H1 (cell line): ENCODE measurements at regions not wholly inside any gene's neighbourhood (a gene's known extent, or its start where the extent isn't known, plus 50 kb on each side); places are given as distances from the start of the nearest gene placed in this dataset.

Source experiments
- CTCF ChIA-PET: fragments of 300-600 bp; sonication (Branson Sonifier 250); formaldehyde crosslinking; loops from one replicate; lab custom pipeline; 2021; ENCODE audit not compliant: partially characterized antibody; lab: Charles Lee
- POLR2A ChIA-PET: fragments of 300-600 bp; sonication (Branson Sonifier 250); formaldehyde crosslinking; loops from one replicate; lab custom pipeline; 2021; ENCODE audit warnings: inconsistent platforms; ENCODE audit not compliant: partially characterized antibody; lab: Charles Lee
- DNase-seq, 2 experiments: peaks; one replicate each; pipeline versions ENCODE4 v3.0.0 to v3.0.0-alpha.2; 2010 to 2022; ENCODE audit warnings: low spot score in 2 of 2, low read depth in 1 of 2, mixed read lengths in 1 of 2
- FAIRE-seq: peaks from 2 replicates; lab custom pipeline; 2011; peaks lifted over from hg19 to GRCh38; lab: Jason Lieb, UNC
- H2AFZ ChIP-seq: 2 replicates; pipeline ENCODE4 v1.8.1; 2012; ENCODE audit warnings: low read length, inconsistent platforms
- H2AK5ac ChIP-seq: 2 replicates; pipeline ENCODE4 v1.6.1; 2013; ENCODE audit warnings: low read depth, low read length
- H2BK120ac ChIP-seq: replicated peaks from 2 replicates; pipeline ENCODE3; 2013; ENCODE audit warnings: low read depth, low read length, inconsistent platforms
- H2BK12ac ChIP-seq: 2 replicates; pipeline ENCODE4 v1.6.1; 2013; ENCODE audit warnings: low read depth, low read length
- H2BK15ac ChIP-seq: 2 replicates; pipeline ENCODE4 v1.6.1; 2013; ENCODE audit warnings: low read length
- H2BK20ac ChIP-seq: 2 replicates; pipeline ENCODE4 v1.6.1; 2013; ENCODE audit warnings: low read length
- H2BK5ac ChIP-seq: 2 replicates; pipeline ENCODE4 v1.6.1; 2013; ENCODE audit warnings: low read depth, low read length
- H3K14ac ChIP-seq: 2 replicates; pipeline ENCODE4 v1.6.1; 2013; ENCODE audit warnings: inconsistent platforms; ENCODE audit not compliant: insufficient read length
- H3K18ac ChIP-seq: 2 replicates; pipeline ENCODE4 v1.6.1; 2013; ENCODE audit warnings: low read length; ENCODE audit errors: extremely low read depth
- H3K23ac ChIP-seq: 2 replicates; pipeline ENCODE4 v1.6.1; 2013; ENCODE audit warnings: inconsistent platforms; ENCODE audit not compliant: insufficient read length
- H3K23me2 ChIP-seq: 2 replicates; pipeline ENCODE4 v1.6.1; 2013; ENCODE audit warnings: low read depth, low read length
- H3K27ac ChIP-seq: 2 replicates; pipeline ENCODE4 v1.6.1; 2011; ENCODE audit warnings: low read depth, low read length, inconsistent platforms
- H3K27me3 ChIP-seq, 4 experiments: replicated peaks in 1 of 4; 1 replicate in 1 of 4; 2 replicates in 3 of 4; pipeline versions ENCODE4 v1.6.1 to v1.8.1; 2011 to 2013; ENCODE audit warnings: low read length in 3 of 4, mild to moderate bottlenecking in 3 of 4, inconsistent platforms in 2 of 4, mixed read lengths in 2 of 4, moderate library complexity in 1 of 4; ENCODE audit not compliant: control insufficient read depth in 3 of 4, insufficient read depth in 3 of 4; ENCODE audit errors: extremely low read depth in 1 of 4
- H3K36me3 ChIP-seq, 4 experiments: 2 replicates each; pipeline versions ENCODE4 v1.6.1 to v1.8.1; 2011 to 2013; ENCODE audit warnings: mild to moderate bottlenecking in 4 of 4, low read length in 3 of 4, moderate library complexity in 2 of 4, control low read depth in 1 of 4, inconsistent platforms in 1 of 4; ENCODE audit not compliant: insufficient read depth in 4 of 4, control insufficient read depth in 2 of 4
- H3K4ac ChIP-seq: replicated peaks from 2 replicates; pipeline ENCODE3; 2013; ENCODE audit warnings: low read length, low read depth, mixed read lengths, inconsistent platforms; ENCODE audit not compliant: insufficient read length
- H3K4me1 ChIP-seq, 4 experiments: replicated peaks in 1 of 4; 1 replicate in 1 of 4; 2 replicates in 3 of 4; pipeline versions ENCODE4 v1.6.1 to v1.8.1; 2011 to 2013; ENCODE audit warnings: low read length in 3 of 4, inconsistent platforms in 2 of 4, mixed read lengths in 1 of 4; ENCODE audit not compliant: insufficient read depth in 4 of 4, control insufficient read depth in 3 of 4
- H3K4me2 ChIP-seq, 2 experiments: 2 replicates each; pipeline versions ENCODE4 v1.6.1 to v1.8.1; 2011 to 2013; ENCODE audit warnings: low read depth in 2 of 2, low read length in 2 of 2, control low read depth in 1 of 2, inconsistent platforms in 1 of 2, mild to moderate bottlenecking in 1 of 2; ENCODE audit not compliant: insufficient read depth in 1 of 2
- H3K4me3 ChIP-seq, 4 experiments: fragments of 200-600, 300-600 bp in 1 of 4; sonication (generic), shearing (Covaris generic), sonication (Bioruptor Twin) in 1 of 4; 2 replicates each; pipeline versions ENCODE4 v1.5.1 to v1.8.1; 2011 to 2016; ENCODE audit warnings: low read length in 4 of 4, low read depth in 3 of 4, control low read depth in 2 of 4, inconsistent platforms in 2 of 4, mild to moderate bottlenecking in 2 of 4, mixed read lengths in 1 of 4, moderate library complexity in 1 of 4; ENCODE audit not compliant: insufficient read depth in 2 of 4; ENCODE audit errors: extremely low read depth in 1 of 4
- H3K56ac ChIP-seq: replicated peaks from 2 replicates; pipeline ENCODE3; 2013; ENCODE audit warnings: low read depth, mild to moderate bottlenecking, mixed read lengths, low read length, inconsistent platforms; ENCODE audit not compliant: insufficient read length
- H3K79me1 ChIP-seq: 2 replicates; pipeline ENCODE4 v1.6.1; 2013; ENCODE audit warnings: low read depth, low read length, control low read depth
- H3K79me2 ChIP-seq, 2 experiments: 2 replicates each; pipeline versions ENCODE4 v1.6.1 to v1.8.1; 2012 to 2013; ENCODE audit warnings: low read length in 2 of 2, mild to moderate bottlenecking in 2 of 2, inconsistent platforms in 1 of 2; ENCODE audit not compliant: insufficient read depth in 2 of 2, control insufficient read depth in 1 of 2
- H3K9ac ChIP-seq, 4 experiments: replicated peaks in 1 of 4; 1 replicate in 1 of 4; 2 replicates in 3 of 4; pipeline versions ENCODE4 v1.6.1 to v1.8.1; 2011 to 2013; ENCODE audit warnings: low read depth in 3 of 4, low read length in 3 of 4, control low read depth in 2 of 4, mild to moderate bottlenecking in 2 of 4, moderate library complexity in 2 of 4, inconsistent platforms in 1 of 4; ENCODE audit errors: extremely low read depth in 1 of 4
- H3K9me3 ChIP-seq, 2 experiments: 2 replicates each; pipeline versions ENCODE4 v1.6.1 to v1.8.1; 2012 to 2013; ENCODE audit warnings: mild to moderate bottlenecking in 2 of 2, moderate library complexity in 2 of 2, control low read depth in 1 of 2, inconsistent platforms in 1 of 2, low read depth in 1 of 2, low read length in 1 of 2, mixed read lengths in 1 of 2; ENCODE audit not compliant: insufficient read depth in 2 of 2
- H4K20me1 ChIP-seq, 2 experiments: replicated peaks in 1 of 2; 2 replicates each; pipeline versions ENCODE3 to v1.8.1; 2011 to 2013; ENCODE audit warnings: inconsistent platforms in 2 of 2, low read length in 2 of 2, mild to moderate bottlenecking in 1 of 2; ENCODE audit not compliant: insufficient read depth in 2 of 2, control insufficient read depth in 1 of 2
- H4K5ac ChIP-seq: 2 replicates; pipeline ENCODE4 v1.6.1; 2013; ENCODE audit warnings: low read length, low read depth, mixed read lengths, inconsistent platforms; ENCODE audit not compliant: insufficient read length
- H4K8ac ChIP-seq: 2 replicates; pipeline ENCODE4 v1.8.0; 2013; ENCODE audit warnings: mild to moderate bottlenecking, moderate library complexity, low read length, inconsistent platforms; ENCODE audit not compliant: insufficient read depth; ENCODE audit errors: extremely low read depth
- H4K91ac ChIP-seq: replicated peaks from 2 replicates; pipeline ENCODE3; 2013; ENCODE audit warnings: low read length, mixed read lengths, inconsistent platforms; ENCODE audit not compliant: insufficient read length
- BRCA1 ChIP-seq: IDR thresholded peaks from 2 replicates; pipeline ENCODE4 v1.6.1; 2012; ENCODE audit warnings: low read depth, low read length, improper control_type of control experiment
- CREB1 ChIP-seq: IDR thresholded peaks from 2 replicates; pipeline ENCODE4 v1.6.1; 2012; ENCODE audit warnings: inconsistent platforms
- RBBP5 ChIP-seq: IDR thresholded peaks from 2 replicates; pipeline ENCODE4 v1.7.1; 2012; ENCODE audit warnings: low read depth, mild to moderate bottlenecking, inconsistent platforms, low read length, moderate library complexity, borderline replicate concordance
- SIX5 ChIP-seq: IDR thresholded peaks from 2 replicates; pipeline ENCODE4 v1.6.1; 2011; ENCODE audit warnings: mild to moderate bottlenecking, low read depth, low read length
- SP2 ChIP-seq: IDR thresholded peaks from 2 replicates; pipeline ENCODE4 v1.6.1; 2012; ENCODE audit warnings: mild to moderate bottlenecking, low read length, inconsistent platforms
- ZNF274 ChIP-seq: IDR thresholded peaks from 2 replicates; pipeline ENCODE4 v1.7.0; 2012; ENCODE audit warnings: low read length, borderline replicate concordance; ENCODE audit errors: extremely low read depth
- WGBS, 2 experiments: shearing (Covaris generic) in 1 of 2; methylation state at CpG; one replicate each; pipeline versions ENCODE4 v1.1.6 to v1.1.7; 2013 to 2015; ENCODE audit warnings: low lambda C conversion rate in 2 of 2, mixed read lengths in 2 of 2, inconsistent platforms in 1 of 2, low coverage in 1 of 2, missing lambda C conversion rate in 1 of 2; ENCODE audit not compliant: insufficient replicate concordance in 2 of 2, insufficient coverage in 1 of 2, insufficient read length in 1 of 2; ENCODE audit errors: extremely low coverage in 1 of 2, missing lambda C conversion rate in 1 of 2; 5-methylcytosine and 5-hydroxymethylcytosine counted together

GRCh38 chr3:152606146-152606545, 228.8 kb upstream of the P2RY1 start:
- Histone ChIP-seq H3K9ac (no peak overlapping the region), H3K27me3 (no peaks in the 10 kb centered on the region), H3K4me2 (no peak overlapping the region), H3K14ac (no peak overlapping the region), H4K91ac (peak overlapping the region; percentile 68), H2AK5ac (no peak overlapping the region), H3K4me3 (no peak overlapping the region), H3K56ac (no peak overlapping the region), H3K23me2 (no peaks in the 10 kb centered on the region), H3K23ac (no peak overlapping the region), H4K20me1 (no peaks in the 10 kb centered on the region), H3K9me3 (no peaks in the 10 kb centered on the region; a peak in 1 of 4 replicates), H4K5ac (no peak overlapping the region), H3K79me2 (no peaks in the 10 kb centered on the region), H3K79me1 (no peaks in the 10 kb centered on the region), H3K36me3 (no peaks in the 10 kb centered on the region), H2BK12ac (no peak overlapping the region), H3K4ac (no peak overlapping the region), H4K8ac (no peak overlapping the region), H2AFZ (no peak overlapping the region), H2BK5ac (peak overlapping the region; percentile 72; the same call in 1 of the 2 replicates), H2BK120ac (no peak overlapping the region), H3K27ac (no peak overlapping the region), H3K18ac (0 out of 2 replicates have a peak overlapping the region, but pooled peaks have one; percentile 14), H2BK15ac (no peak overlapping the region), H3K4me1 (peaks cover 0 to 9% (median 8%) of the 10 kb centered on the region in 4 experiments; a peak in 5 of 7 replicates), H2BK20ac (peak overlapping the region; percentile 67; the same call in 1 of the 2 replicates)
- ChIA-PET POLR2A (no interaction called here), CTCF (interaction anchor here (0.5 kb wide), 1 partner anchor 767 kb away, joined by 3 read pairs; no protein-coding TSS in a partner anchor)
- DNase-seq, result no peak
- WGBS, 2 experiments, result 85% methylated on average over 7 of the region's 7 CpGs; no CpG with 5 or more reads in 1 of the 2 experiments
- no peak for FAIRE-seq
- TF ChIP-seq BRCA1, result no peak
- TF ChIP-seq RBBP5, result no peak
- TF ChIP-seq SIX5, result no peak
- TF ChIP-seq ZNF274, result no peak
- TF ChIP-seq CREB1, result no peak
- no peak for TF ChIP-seq SP2
